NCI-H82 (cell line): ENCODE measurements at regions not wholly inside any gene's neighbourhood (a gene's known extent, or its start where the extent isn't known, plus 50 kb on each side); places are given as distances from the start of the nearest gene placed in this dataset.
A peak's percentile ranks its signal among the peaks of the same experiment; 100 is the strongest.

ENCODE experiments used
- DNase-seq: peaks from one replicate; lab custom pipeline; 2025; lab: John Stamatoyannopoulos, UW

- DNase-seq: no peak
Observed at GRCh38 chr3:81439108-81439507, 322.3 kb downstream of the GBE1 start.

- peak; percentile 87 for DNase-seq
Observed at GRCh38 chr3:81437683-81438082, 323.8 kb downstream of the GBE1 start.

GRCh38 chr3:81436182-81436581, 325.3 kb downstream of the GBE1 start:
- no peak for DNase-seq

GRCh38 chr3:81435050-81435449, 326.4 kb downstream of the GBE1 start:
- no peak for DNase-seq

- no peak for DNase-seq
Observed at GRCh38 chr3:81434161-81434560, 327.3 kb downstream of the GBE1 start.

- DNase-seq: no peak
Observed at GRCh38 chr3:81433675-81434074, 327.8 kb downstream of the GBE1 start.

- no peak for DNase-seq
Observed at GRCh38 chr3:81432456-81432855, 329.0 kb downstream of the GBE1 start.

- DNase-seq: no peak
Observed at GRCh38 chr3:81426826-81427577, 334.4 kb downstream of the GBE1 start.

- DNase-seq: no peak
Observed at GRCh38 chr3:81425198-81425868, 336.1 kb downstream of the GBE1 start.

- DNase-seq: peak; percentile 2
Observed at GRCh38 chr3:81419228-81419627, 342.2 kb downstream of the GBE1 start.

GRCh38 chr3:81416812-81417211, 344.6 kb downstream of the GBE1 start:
- no peak for DNase-seq

- DNase-seq: no peak
Observed at GRCh38 chr3:81406318-81406717, 355.1 kb downstream of the GBE1 start.

- peak; percentile 74 for DNase-seq
Observed at GRCh38 chr3:81395739-81396513, 365.5 kb downstream of the GBE1 start.

- peak; percentile 39 for DNase-seq
Observed at GRCh38 chr3:81394651-81395524, 366.6 kb downstream of the GBE1 start.

- no peak for DNase-seq
Observed at GRCh38 chr3:81393251-81393650, 368.2 kb downstream of the GBE1 start.

GRCh38 chr3:81390796-81391195, 370.6 kb downstream of the GBE1 start:
- no peak for DNase-seq

GRCh38 chr3:81388191-81388590, 373.3 kb downstream of the GBE1 start:
- no peak for DNase-seq

GRCh38 chr3:81382470-81382869, 379.0 kb downstream of the GBE1 start:
- no peak for DNase-seq

- DNase-seq: no peak
Observed at GRCh38 chr3:81380234-81380633, 381.2 kb downstream of the GBE1 start.

- DNase-seq: no peak
Observed at GRCh38 chr3:81378552-81379293, 382.7 kb downstream of the GBE1 start.

GRCh38 chr3:81375921-81376320, 385.5 kb downstream of the GBE1 start:
- DNase-seq: no peak
